ENCODE measurements at regions not wholly inside any gene's neighbourhood (a gene's known extent, or its start where the extent isn't known, plus 50 kb on each side); places are given as distances from the start of the nearest gene placed in this dataset.
"Not testable (repeated sequence)": the region's sequence is repeated elsewhere in the genome, so short reads cannot be mapped to it uniquely, and the experiment has no call there.

- DNase-seq (ENCODE audit: low spot score) = no peak
Observed at GRCh38 chr2:200102971-200103370, 147.6 kb downstream of the MAIP1 start.

- DNase-seq (ENCODE audit: low spot score) = no peak
Observed at GRCh38 chr2:200104015-200104414, 148.6 kb downstream of the MAIP1 start.

- no peak for DNase-seq (ENCODE audit: low spot score)
Observed at GRCh38 chr2:200107514-200108217, 152.3 kb downstream of the MAIP1 start.

GRCh38 chr2:200109421-200109820 is 154.0 kb downstream of the MAIP1 start:
- DNase-seq (ENCODE audit: low spot score) = no peak

GRCh38 chr2:200110381-200110780 is 155.0 kb downstream of the MAIP1 start:
- no peak for DNase-seq (ENCODE audit: low spot score)

GRCh38 chr2:200113016-200113799 is 157.8 kb downstream of the MAIP1 start:
- not testable (repeated sequence) for DNase-seq (ENCODE audit: low spot score)

- DNase-seq (ENCODE audit: low spot score) = no peak
Observed at GRCh38 chr2:200119236-200119635, 163.9 kb downstream of the MAIP1 start.

GRCh38 chr2:200121931-200122330 is 166.5 kb downstream of the MAIP1 start:
- DNase-seq (ENCODE audit: low spot score) = no peak

GRCh38 chr2:200122683-200123082 is 167.3 kb downstream of the MAIP1 start:
- DNase-seq (ENCODE audit: low spot score) = no peak

- DNase-seq (ENCODE audit: low spot score) = not testable (repeated sequence)
Observed at GRCh38 chr2:200124665-200125368, 169.4 kb downstream of the MAIP1 start.

GRCh38 chr2:200125444-200126284 is 170.3 kb downstream of the MAIP1 start:
- DNase-seq (ENCODE audit: low spot score) = no peak

GRCh38 chr2:200126285-200126670 is 170.9 kb downstream of the MAIP1 start:
- not testable (repeated sequence) for DNase-seq (ENCODE audit: low spot score)

- DNase-seq (ENCODE audit: low spot score) = not testable (repeated sequence)
Observed at GRCh38 chr2:200126680-200127079, 171.3 kb downstream of the MAIP1 start.

- DNase-seq (ENCODE audit: low spot score) = no peak
Observed at GRCh38 chr2:200127848-200128247, 172.5 kb downstream of the MAIP1 start.

GRCh38 chr2:200128296-200128695 is 172.9 kb downstream of the MAIP1 start:
- no peak for DNase-seq (ENCODE audit: low spot score)

GRCh38 chr2:200129721-200130462 is 174.5 kb downstream of the MAIP1 start:
- DNase-seq (ENCODE audit: low spot score) = no peak

GRCh38 chr2:200130762-200131166 is 175.4 kb downstream of the MAIP1 start:
- DNase-seq (ENCODE audit: low spot score) = no peak

GRCh38 chr2:200131307-200131706 is 175.2 kb upstream of the SPATS2L start:
- DNase-seq (ENCODE audit: low spot score) = no peak

GRCh38 chr2:200135082-200135481 is 171.4 kb upstream of the SPATS2L start:
- no peak for DNase-seq (ENCODE audit: low spot score)

- no peak for DNase-seq (ENCODE audit: low spot score)
Observed at GRCh38 chr2:200136655-200137054, 169.8 kb upstream of the SPATS2L start.

GRCh38 chr2:200137271-200137670 is 169.2 kb upstream of the SPATS2L start:
- DNase-seq (ENCODE audit: low spot score) = no peak
